ENCODE measurements at regions not wholly inside any gene's neighbourhood (a gene's known extent, or its start where the extent isn't known, plus 50 kb on each side); places are given as distances from the start of the nearest gene placed in this dataset.

- no peak for TF ChIP-seq EZH2 (IDR thresholded peaks at IDR 0.05)
- TF ChIP-seq POLR2AphosphoS5 (IDR thresholded peaks at IDR 0.05; ENCODE audit: borderline replicate concordance, low read depth, low read length), result no peak
- no peak for TF ChIP-seq FOXP2 (optimal IDR thresholded peaks at IDR 0.05; ENCODE audit: control extremely low read depth, extremely low read length, insufficient read depth)
These were observed 438.1 kb upstream of the PCDH10 start for GRCh38 chr4:132710971-132711370.
